ENCODE measurements at regions not wholly inside any gene's neighbourhood (a gene's known extent, or its start where the extent isn't known, plus 50 kb on each side); places are given as distances from the start of the nearest gene placed in this dataset.
"Not testable (repeated sequence)": the region's sequence is repeated elsewhere in the genome, so short reads cannot be mapped to it uniquely, and the experiment has no call there.

DNA sequence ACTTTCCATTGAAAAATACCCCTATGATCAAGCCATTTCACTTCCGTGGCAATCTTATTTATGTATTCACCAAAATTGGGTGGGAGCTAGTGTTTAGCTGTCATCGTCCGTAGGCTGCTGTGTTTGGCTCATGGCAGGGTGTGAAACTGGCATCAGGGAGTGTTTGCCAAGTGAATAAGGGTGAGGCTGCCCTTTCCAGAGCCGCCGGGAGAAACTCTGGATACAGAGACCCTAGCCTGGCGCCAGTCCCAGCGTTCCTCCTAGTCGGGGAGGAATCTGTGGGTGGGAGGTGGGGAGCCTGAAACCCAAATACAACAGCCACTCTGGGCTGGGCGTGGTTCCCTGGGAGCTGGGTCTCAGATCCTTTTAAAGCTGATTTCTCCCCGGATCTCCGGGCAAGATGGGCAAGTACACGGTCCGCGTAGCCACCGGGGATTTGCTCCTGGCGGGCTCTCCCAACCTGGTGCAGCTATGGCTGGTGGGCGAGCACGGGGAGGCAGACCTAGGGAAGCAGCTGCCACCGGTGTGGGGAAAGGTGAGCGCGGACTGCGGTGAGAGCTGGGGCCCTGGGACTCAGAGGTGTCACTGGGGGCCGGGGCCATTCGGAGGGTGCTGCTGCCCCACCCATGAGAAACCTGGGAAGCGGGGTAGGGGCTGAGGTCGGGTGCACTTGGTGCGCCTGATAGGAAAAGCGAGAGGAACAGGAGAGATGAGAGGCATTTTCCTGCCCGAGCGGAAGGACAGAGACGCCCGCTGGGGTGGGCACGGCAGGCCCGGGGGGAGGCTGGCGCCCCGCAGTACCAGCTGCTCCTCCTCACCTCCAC lies 62.1 kb upstream of the TEKT1 start:
- no peak for DNase-seq (ENCODE audit: low read depth in 1 of 2, low spot score in 1 of 2)

DNA sequence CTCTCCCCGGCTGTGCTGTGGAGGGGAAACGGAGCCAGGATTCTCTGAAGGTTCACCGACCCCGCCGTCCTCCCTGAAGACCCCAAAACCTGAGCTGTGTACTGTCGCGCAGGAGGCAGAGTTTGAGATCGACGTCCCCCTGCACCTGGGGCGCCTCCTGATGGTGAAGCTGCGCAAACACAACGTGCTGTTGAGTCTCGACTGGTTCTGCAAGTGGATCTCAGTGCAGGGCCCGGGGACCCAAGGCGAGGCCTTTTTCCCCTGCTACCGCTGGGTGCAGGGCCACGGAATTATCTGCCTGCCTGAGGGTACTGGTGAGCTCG lies 62.6 kb upstream of the TEKT1 start:
- DNase-seq (ENCODE audit: low read depth in 1 of 2, low spot score in 1 of 2): no peak

DNA sequence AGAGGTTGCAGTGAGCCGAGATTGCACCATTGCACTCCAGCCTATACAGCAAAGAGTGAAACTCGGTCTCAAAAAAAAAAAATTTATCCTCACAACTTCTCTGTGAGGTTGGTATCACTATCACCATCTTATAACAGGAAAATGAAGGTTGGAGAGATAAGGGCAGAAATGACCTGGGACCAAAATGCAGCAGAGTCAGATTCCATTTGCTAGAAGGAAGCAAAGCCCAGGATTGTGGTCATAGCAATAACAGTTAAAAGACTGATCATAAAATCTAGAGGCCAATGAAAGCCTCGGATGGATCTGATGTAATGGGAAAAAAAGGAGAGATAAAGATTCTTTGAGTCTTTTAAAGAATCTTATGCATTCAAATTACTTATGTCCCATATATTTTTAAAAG lies 69.6 kb upstream of the TEKT1 start:
- no peak for DNase-seq (ENCODE audit: low read depth in 1 of 2, low spot score in 1 of 2)

DNA sequence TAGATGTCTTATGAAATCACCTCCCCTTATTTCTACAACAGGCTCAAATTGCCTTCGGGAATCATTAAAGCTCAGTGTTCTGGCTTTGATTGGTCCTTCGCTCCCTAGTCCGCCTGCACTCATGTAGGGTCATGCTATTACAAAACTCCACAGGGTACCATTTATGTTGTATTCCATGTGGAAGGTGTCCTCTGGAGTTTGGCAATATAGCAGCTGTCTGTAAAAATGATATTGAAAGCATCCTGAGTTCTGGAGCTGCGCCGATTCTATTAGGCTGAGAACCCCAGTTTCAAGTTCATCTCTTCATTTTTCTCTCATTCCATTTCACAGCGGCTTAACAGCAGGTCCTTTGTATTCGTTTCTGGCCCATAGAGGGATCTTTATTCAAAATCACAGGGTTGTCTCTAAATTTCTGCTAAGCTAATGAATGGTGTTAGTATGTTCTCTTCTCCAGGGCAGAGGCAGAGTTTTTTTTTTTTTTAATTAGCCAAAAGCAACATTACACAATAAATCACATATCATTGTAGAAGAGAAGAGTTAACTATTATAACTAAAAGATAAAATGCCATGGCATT lies 71.9 kb upstream of the TEKT1 start:
- DNase-seq (ENCODE audit: low read depth in 1 of 2, low spot score in 1 of 2): no peak

DNA sequence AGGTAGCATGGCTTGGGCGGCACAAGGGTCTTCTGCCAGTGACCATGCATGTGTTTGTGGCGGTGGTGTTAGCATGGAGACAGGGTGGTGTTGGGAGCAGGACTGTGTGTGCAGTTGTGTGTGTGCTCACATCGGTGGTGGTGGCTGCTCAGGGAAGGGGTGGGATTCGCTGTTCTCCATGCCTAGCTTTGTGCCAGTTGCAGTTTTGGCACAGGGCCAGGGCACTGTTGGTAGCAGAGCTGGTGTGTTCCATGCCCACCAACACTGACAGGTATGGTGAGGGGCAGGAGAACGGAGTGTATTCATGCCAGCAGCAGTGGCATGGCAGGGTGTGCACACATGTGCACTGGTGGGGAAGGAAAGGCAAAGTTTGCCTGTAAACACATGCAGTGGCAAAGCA lies 77.3 kb upstream of the TEKT1 start:
- DNase-seq (ENCODE audit: low read depth in 1 of 2, low spot score in 1 of 2): no peak

DNA sequence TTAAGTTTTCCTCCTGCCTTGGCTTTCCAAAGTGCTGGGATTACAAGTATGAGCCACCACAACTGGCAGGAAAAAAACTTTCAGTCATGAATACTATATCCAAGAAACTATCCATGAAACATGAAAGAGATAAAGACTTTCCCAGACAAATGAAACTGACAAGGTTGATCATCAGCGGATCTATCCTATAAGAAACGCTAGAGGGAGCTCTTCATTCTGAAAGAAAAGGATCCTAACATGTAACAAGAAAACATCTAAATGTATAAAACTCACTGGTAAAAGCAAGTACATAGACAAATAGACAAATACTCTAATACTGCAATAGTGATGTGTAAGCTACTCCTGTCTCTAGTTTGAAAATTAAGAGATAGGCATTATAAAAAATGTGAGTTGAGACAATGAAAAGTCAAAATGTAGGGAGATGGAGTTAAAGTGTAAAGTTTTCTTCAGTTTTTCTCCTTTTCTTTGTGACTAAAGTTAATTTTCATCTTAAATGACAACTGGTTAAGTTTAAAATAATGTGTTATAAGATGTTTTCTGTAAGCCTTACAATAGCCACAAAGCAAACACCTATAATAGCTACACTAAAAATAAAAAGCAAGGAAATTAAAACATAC lies 79.6 kb upstream of the TEKT1 start:
- DNase-seq (ENCODE audit: low read depth in 1 of 2, low spot score in 1 of 2): no peak

DNA sequence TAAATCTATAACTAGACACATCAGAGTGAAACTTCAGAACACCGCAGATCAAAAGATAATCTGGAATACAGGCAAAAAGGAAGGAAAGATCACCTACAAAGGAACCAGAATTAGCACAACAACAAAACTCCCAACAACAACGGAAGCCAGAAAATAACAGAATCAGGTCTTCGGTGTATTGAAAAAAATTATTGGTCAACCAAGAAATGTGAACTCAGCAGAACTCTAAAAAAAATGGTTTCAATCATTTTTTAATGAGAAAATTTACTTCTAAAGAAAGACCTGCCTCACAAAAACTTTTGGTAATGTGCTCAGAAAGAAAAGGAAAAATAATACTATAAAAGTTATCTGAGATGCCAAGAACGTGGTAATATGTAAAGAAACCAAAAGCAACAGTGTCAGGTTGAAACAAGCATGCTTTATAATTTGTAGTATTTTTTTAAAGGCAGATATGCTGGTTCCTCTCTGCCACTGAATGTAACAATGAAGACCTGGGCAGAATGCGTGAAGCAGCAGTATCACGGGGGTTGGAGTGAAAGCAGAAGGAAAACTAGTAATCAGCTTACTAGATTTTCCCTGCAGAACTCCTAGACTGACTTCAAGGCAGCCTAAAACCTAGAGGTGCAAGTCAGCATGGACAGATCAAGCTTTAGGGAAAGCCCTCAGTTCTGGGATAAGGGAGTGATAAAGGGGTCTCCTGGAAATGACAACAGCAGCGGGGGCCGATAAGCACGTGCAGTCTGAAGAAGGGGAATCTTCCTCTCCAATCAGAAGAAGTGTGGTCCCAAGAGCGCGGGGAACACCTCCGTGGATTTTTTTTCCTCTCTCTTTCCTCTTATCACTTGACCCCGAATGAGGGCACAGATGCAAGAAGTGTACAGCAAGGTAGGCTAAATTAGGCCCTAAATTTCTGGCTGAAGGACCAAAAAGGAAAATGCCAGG lies 80.9 kb upstream of the TEKT1 start:
- no peak for DNase-seq (ENCODE audit: low read depth in 1 of 2, low spot score in 1 of 2)

DNA sequence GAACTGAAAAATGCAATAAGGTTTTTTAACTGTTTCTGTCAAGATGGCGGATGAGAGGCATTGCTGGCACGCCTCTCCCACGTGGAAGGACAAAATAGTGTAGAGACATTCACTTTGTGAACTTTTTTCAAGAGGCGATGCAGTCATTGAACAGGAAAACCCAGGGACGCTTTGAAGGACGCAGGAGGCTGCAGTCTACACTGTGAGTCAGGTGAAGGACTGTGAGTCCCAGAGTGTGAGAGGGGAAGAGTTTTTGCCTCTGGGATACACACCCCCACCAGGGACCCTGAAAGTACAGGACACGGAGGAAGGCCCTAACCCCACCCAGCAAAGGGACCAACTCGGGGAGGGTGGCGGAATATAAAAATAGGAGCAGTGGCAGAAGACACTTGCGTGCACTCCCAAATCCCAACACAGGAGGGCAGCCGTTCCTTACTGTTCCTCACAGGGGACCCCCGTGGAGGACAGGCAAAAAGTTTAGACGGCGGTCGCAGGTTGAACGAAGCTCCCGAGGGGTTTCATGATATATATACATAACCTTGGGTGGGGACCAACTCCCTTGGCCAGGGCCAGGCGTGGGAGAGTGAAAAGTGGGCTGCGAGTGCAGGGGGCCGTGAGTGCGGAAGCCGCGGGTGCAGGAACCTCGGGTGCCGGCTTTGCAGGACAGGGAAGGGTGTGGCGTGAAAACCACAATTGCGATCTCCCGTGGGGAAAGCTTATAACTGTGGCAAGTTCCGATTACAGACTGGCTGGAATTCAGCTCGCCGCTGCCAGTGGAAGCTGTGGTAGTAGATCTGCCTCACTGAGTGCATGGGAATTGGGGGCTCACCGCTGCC lies 82.0 kb upstream of the ALOX12 start:
- DNase-seq (ENCODE audit: low read depth in 1 of 2, low spot score in 1 of 2): peak; percentile 50 to 57

DNA sequence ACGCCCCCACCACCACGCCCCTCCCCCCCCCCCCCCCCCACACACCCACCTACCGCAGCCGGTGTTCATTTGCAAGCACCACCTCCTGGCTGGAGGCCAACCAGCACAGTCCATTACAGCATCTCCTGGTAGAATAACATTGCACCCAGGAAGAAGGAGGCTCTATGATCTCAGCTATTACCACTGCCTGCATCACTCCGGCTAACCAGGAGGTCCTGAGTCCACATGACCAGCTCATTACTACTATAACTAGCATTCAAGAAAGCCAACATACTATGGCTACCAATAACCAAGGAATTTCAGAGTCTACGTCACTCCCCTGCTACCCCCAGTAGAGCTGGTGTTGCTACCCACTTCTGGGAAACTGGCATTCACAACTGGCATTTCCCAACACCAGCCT lies 81.1 kb upstream of the ALOX12 start:
- DNase-seq (ENCODE audit: low read depth in 1 of 2, low spot score in 1 of 2): no peak

DNA sequence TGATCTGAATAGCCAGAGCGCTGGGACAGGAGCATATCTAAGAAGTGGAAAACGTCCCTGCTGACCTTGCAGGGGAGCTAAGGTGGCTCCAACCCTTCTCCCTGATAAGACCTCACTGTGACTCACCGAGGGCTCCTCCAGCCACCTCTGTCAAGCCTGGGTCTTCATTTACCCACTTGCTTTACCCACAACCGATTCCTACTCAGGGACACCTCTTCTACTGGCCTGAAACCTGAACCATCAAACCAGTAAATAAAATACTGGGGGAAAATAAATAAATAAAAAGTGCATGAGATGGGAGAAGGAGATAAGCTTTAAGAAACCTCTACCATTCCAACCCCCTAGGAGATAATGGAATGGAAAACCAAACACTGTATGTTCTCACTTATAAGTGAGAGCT lies 80.2 kb upstream of the ALOX12 start:
- DNase-seq (ENCODE audit: low read depth in 1 of 2, low spot score in 1 of 2): no peak

DNA sequence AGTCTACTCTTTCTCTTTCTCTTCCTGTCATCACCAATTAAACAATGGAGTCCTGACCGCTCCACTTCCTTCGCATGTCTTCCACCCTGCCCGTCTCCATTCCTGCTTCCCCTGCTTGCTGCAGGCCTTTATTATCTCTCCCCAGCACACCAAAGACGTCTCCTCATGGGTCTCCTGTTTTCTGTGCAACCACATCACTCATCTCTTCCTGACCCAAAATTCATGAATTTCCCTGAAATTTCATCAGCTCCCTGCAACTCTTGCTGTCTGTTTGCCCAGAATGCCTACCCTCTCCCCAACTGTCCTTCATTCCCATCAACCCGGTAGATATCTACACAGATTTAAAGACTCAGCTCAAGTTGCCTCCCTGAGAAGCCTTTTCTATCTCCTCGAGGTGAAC lies 76.7 kb upstream of the ALOX12 start:
- no peak for DNase-seq (ENCODE audit: low read depth in 1 of 2, low spot score in 1 of 2)

DNA sequence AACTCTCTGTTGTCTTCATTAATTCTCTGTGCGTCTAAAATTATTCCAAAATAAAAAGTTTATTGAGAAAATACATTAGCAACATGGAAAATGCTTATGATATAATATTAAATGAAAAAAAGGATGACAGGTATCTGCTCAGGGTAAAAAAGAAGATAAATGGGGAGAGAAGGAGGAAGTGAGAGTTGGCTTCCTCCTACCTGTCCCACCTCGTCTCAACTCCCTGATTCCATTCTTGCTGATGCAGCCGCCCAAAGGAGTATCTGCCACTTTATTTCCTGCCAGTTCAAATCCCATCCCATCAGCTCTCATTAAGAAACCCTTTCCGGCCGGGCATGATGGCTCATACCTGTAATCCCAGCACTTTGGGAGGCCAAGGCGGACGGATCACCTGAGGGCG lies 72.5 kb upstream of the ALOX12 start:
- DNase-seq (ENCODE audit: low read depth in 1 of 2, low spot score in 1 of 2): no peak

DNA sequence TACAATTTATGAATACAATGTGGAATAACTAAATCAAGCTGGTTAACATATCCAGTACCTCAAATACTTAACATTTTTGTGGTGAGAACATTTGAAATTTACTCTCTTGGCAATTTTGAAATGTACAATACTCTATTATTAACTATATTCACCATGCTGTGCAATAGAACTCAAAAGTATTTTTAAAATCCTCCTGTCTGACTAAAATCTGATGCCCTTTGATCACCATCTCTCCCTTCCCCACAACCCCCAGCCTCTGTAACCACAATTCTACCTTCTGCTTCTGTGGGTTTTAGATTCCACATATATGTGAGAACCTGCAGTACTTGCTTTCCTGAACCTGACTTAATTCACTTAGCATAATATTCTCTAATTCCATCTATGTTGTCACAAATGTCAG lies 71.6 kb upstream of the ALOX12 start:
- no peak for DNase-seq (ENCODE audit: low read depth in 1 of 2, low spot score in 1 of 2)

DNA sequence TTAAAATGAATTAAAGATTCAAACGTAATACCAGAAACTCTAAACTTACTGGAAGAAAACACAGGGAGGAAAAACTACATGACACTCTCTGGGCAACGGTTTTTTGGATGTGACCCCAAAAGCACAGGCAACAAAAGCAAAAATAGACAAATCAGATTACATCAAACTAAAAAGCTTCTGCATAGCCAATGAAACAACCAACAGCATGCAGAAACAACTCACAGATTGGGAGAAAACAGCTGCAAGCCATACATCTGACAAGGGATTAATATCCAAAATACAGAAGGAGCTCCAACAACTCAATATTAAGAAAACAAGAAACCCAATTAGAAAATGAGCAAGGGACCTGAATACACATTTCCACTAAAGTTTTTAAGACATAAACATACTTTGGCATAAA lies 69.2 kb upstream of the ALOX12 start:
- DNase-seq (ENCODE audit: low read depth in 1 of 2, low spot score in 1 of 2): no peak

DNA sequence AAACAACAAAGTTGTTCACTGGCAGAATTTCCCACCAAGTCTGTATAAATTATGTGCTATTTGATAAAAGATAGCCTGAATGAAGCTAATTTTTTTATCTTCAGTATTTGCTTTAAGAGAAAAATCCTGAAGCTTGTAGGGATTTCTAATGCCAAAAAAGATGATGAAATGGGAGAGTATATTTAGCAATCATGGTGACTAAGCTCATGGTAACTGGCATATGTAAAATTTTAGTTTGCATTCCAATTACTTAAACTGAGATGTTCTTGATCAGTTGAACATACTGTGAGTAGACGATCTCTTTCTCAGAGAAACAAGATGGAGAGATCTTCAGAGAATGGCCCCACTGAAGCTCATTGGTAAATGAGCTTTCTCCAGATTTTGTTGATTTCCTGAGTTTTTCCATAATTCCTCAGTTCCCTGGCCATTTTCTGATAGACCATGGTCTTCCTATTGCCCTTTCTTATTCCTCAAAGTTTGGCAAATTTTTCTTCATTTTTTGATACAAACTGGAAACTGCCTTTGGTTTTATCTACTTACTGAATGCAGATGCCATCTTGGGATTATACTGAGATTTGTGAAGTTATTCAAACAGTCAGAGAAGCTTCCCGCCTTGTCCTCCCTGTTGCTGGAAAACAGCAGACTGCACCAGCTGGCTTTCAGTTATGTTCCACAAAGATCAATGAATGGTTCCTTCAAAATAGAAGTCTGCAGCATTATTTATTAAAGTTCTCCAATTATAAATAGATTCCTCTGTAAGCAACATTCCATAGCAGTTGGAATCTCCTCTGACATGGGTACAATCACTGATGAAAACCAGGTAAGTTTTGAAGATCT lies 68.3 kb upstream of the ALOX12 start:
- DNase-seq (ENCODE audit: low read depth in 1 of 2, low spot score in 1 of 2): no peak

DNA sequence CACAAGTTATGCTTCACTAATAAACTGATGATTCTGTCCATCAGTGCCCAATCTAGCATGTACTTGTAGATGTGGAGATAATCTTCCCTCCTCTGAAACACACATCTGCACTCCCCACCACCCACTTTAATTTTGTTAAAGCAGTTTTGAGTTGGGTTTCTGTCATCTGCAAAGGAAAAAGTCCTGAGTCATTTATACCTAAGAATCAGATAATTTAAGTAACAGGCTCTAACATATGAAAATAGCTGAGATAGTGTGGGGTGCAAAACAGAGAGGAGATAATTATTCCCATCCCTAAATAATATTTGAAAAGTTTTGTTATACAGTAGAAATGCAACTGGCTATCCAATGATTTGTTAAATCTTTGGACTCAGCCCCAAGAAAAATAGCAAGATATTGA lies 67.7 kb upstream of the ALOX12 start:
- no peak for DNase-seq (ENCODE audit: low read depth in 1 of 2, low spot score in 1 of 2)

DNA sequence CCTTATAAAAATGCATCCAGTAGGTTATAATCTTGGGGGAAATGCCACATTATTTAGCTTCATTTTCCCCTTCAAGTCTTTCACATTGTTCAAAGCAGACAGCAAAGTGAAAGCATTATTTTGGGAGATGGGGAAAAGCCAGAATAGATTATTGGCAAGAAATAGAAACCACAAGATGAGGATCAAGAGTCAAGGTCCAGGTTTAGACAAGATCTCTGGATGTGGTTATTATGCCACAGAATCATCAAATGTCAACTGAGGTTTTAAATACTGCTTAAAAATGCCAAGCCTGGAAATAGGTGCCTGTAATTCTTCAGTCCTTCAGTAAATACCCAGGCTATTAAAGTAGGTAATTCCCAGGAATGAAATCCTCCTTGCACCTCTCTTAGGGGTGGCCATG lies 65.1 kb upstream of the ALOX12 start:
- no peak for DNase-seq (ENCODE audit: low read depth in 1 of 2, low spot score in 1 of 2)

DNA sequence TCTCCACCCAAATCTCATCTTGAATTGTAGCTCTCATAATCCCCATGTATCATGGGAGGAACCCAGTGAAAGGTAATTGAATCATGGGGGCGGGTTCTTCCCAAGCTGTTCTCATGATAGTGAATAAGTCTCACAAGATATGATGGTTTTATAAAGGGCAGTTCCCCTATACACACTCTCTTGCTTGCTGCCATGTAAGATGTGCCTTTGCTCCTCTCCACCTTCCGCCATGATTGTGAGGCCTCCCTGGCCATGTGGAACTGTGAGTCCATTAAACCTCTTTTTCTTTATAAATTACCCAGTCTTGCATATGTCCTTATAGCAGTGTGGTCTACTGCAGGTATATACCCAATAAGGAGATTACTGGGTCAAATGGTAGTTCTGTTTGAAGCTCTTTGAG lies 61.3 kb upstream of the ALOX12 start:
- DNase-seq (ENCODE audit: low read depth in 1 of 2, low spot score in 1 of 2): not testable (repeated sequence)

DNA sequence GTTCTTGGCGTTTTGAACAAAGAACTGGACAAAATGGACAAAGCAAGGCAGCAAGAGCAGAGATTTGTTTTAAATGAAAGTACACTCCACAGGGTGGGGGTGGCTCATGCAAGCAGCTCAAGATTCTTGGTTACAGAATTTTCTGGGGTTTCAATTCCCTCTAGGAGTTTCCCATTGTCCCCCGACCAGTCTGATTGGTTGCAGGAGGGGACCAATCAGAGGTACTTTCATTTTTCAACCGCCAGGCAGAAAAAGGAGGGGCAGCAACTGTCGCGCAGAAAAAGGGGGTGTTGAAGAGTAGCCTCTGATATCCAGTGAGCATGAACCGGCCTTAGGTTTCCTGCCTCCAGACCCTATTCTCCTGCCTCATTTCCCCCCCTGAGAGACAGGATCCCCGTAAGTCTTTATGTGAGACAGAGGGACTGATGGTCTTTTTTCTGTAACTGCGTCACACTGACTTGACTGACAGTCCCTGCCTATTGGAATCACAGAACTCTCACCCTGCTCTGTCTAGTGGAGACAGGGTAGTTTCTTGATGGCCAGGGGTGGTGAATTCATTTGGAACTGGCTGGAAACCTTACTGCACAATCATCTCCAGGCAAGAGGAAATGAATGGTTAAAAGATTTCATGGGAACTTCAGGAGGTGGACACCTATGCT lies 59.4 kb upstream of the ALOX12 start:
- no peak for DNase-seq (ENCODE audit: low read depth in 1 of 2, low spot score in 1 of 2)
